Muscle of leg (tissue), 3 donors: ENCODE measurements at regions not wholly inside any gene's neighbourhood (a gene's known extent, or its start where the extent isn't known, plus 50 kb on each side); places are given as distances from the start of the nearest gene placed in this dataset.
A peak's percentile ranks its signal among the peaks of the same experiment; 100 is the strongest.

Experiments used
- DNase-seq: peaks from one replicate; pipeline ENCODE4 v3.0.0; 2013
- H3K27ac ChIP-seq: one replicate; pipeline ENCODE4 v1.5.1; 2013; ENCODE audit warnings: mild to moderate bottlenecking, low read length, control low read depth
- H3K27me3 ChIP-seq: one replicate; pipeline ENCODE4 v1.6.1; 2013; ENCODE audit warnings: low read length; ENCODE audit not compliant: control insufficient read depth, insufficient read depth
- H3K36me3 ChIP-seq: one replicate; pipeline ENCODE4 v1.6.1; 2013; ENCODE audit warnings: low read length; ENCODE audit not compliant: control insufficient read depth, insufficient read depth
- H3K4me1 ChIP-seq: one replicate; pipeline ENCODE4 v1.6.1; 2013; ENCODE audit warnings: low read length; ENCODE audit not compliant: control insufficient read depth, insufficient read depth
- H3K4me3 ChIP-seq: one replicate; pipeline ENCODE4 v1.5.1; 2013; ENCODE audit warnings: low read length, control low read depth
- H3K9me3 ChIP-seq: replicated peaks from 2 replicates; pipeline ENCODE4 v1.6.1; 2013; ENCODE audit warnings: low read depth, low read length; ENCODE audit not compliant: control insufficient read depth
- WGBS: methylation state at CpG from one replicate; pipeline ENCODE4 v1.1.5; 2013; ENCODE audit warnings: missing lambda C conversion rate; ENCODE audit not compliant: insufficient coverage; 5-methylcytosine and 5-hydroxymethylcytosine counted together

GRCh38 chr4:168019921-168020320, 72.4 kb upstream of the ANXA10 start:
- H3K36me3 ChIP-seq, result no peaks in the 10 kb centered on the region
- H3K4me1 ChIP-seq, result no peaks in the 10 kb centered on the region
- H3K27ac ChIP-seq, result no peak overlapping the region
- no peak overlapping the region for H3K4me3 ChIP-seq
- no peaks in the 10 kb centered on the region for H3K9me3 ChIP-seq
- H3K27me3 ChIP-seq, result no peaks in the 10 kb centered on the region
- no CpG with 5 or more reads among the region's 2 CpGs for WGBS
- no peak for DNase-seq

- WGBS, result 40% methylated on average over 1 of the region's 1 CpG
- Histone ChIP-seq H3K27ac (no peak overlapping the region), H3K27me3 (no peaks in the 10 kb centered on the region), H3K4me3 (no peak overlapping the region), H3K36me3 (no peaks in the 10 kb centered on the region), H3K4me1 (no peaks in the 10 kb centered on the region), H3K9me3 (no peaks in the 10 kb centered on the region)
- DNase-seq, result no peak
Observed at GRCh38 chr4:168021666-168022065, 70.7 kb upstream of the ANXA10 start.

GRCh38 chr4:168028568-168028967, 63.8 kb upstream of the ANXA10 start:
- DNase-seq, result no peak
- 67% methylated on average over 1 of the region's 2 CpGs for WGBS
- H3K4me1 ChIP-seq, result no peaks in the 10 kb centered on the region
- peaks cover 7% of the 10 kb centered on the region for H3K9me3 ChIP-seq
- H3K4me3 ChIP-seq, result no peak overlapping the region
- H3K27me3 ChIP-seq, result no peaks in the 10 kb centered on the region
- H3K36me3 ChIP-seq, result no peaks in the 10 kb centered on the region
- H3K27ac ChIP-seq, result no peak overlapping the region

- peaks cover 7% of the 10 kb centered on the region for H3K9me3 ChIP-seq
- no peak overlapping the region for H3K4me3 ChIP-seq
- no peak overlapping the region for H3K27ac ChIP-seq
- peak; percentile 49 for DNase-seq
- 76% methylated on average over 3 of the region's 5 CpGs for WGBS
- H3K27me3 ChIP-seq, result no peaks in the 10 kb centered on the region
- no peaks in the 10 kb centered on the region for H3K4me1 ChIP-seq
- H3K36me3 ChIP-seq, result no peaks in the 10 kb centered on the region
Observed at GRCh38 chr4:168028970-168029597, 63.3 kb upstream of the ANXA10 start.

- WGBS, result 72% methylated on average over 2 of the region's 2 CpGs
- Histone ChIP-seq H3K4me1 (no peaks in the 10 kb centered on the region), H3K4me3 (no peak overlapping the region), H3K27ac (no peak overlapping the region), H3K9me3 (no peaks in the 10 kb centered on the region), H3K27me3 (no peaks in the 10 kb centered on the region), H3K36me3 (no peaks in the 10 kb centered on the region)
- peak; percentile 4 for DNase-seq
Observed at GRCh38 chr4:168037676-168038075, 54.7 kb upstream of the ANXA10 start.

- no peaks in the 10 kb centered on the region for H3K4me1 ChIP-seq
- no peaks in the 10 kb centered on the region for H3K27me3 ChIP-seq
- H3K27ac ChIP-seq, result no peak overlapping the region
- no peaks in the 10 kb centered on the region for H3K36me3 ChIP-seq
- DNase-seq, result no peak
- H3K4me3 ChIP-seq, result no peak overlapping the region
- no CpG with 5 or more reads among the region's 1 CpG for WGBS
- H3K9me3 ChIP-seq, result no peaks in the 10 kb centered on the region
Observed at GRCh38 chr4:168039593-168039992, 52.7 kb upstream of the ANXA10 start.
